Smooth muscle cell (in vitro differentiated cells): ENCODE measurements at regions not wholly inside any gene's neighbourhood (a gene's known extent, or its start where the extent isn't known, plus 50 kb on each side); places are given as distances from the start of the nearest gene placed in this dataset.

ENCODE experiments used
- DNase-seq: peaks from one replicate; lab custom pipeline; 2025; ENCODE audit not compliant: unreplicated experiment; lab: John Stamatoyannopoulos, UW
- H2AFZ ChIP-seq: fragments of 200-600 bp; sonication (generic); 2 replicates; pipeline ENCODE4 v1.6.0; 2016; ENCODE audit warnings: antibody characterized with exemption, low read depth, mild to moderate bottlenecking
- H3F3A ChIP-seq: fragments of 200-600 bp; sonication (generic); 2 replicates; pipeline ENCODE4 v1.6.0; 2017; ENCODE audit warnings: antibody characterized with exemption, low read depth
- H3K27ac ChIP-seq: fragments of 200-600 bp; sonication (generic); 2 replicates; pipeline ENCODE4 v1.5.1; 2016; ENCODE audit warnings: low read depth, mild to moderate bottlenecking
- H3K27me3 ChIP-seq: fragments of 200-600 bp; sonication (generic); 2 replicates; pipeline ENCODE4 v1.6.1; 2016; ENCODE audit warnings: low read depth, mild to moderate bottlenecking
- H3K36me3 ChIP-seq: fragments of 200-600 bp; sonication (generic); 2 replicates; pipeline ENCODE4 v1.5.1; 2016; ENCODE audit warnings: low read depth
- H3K4me1 ChIP-seq: fragments of 200-600 bp; sonication (generic); 2 replicates; pipeline ENCODE4 v1.5.1; 2016; ENCODE audit warnings: low read depth
- H3K4me2 ChIP-seq: fragments of 200-600 bp; sonication (generic); 2 replicates; pipeline ENCODE4 v1.6.0; 2016; ENCODE audit warnings: mild to moderate bottlenecking
- H3K4me3 ChIP-seq: fragments of 200-600 bp; sonication (generic); 2 replicates; pipeline ENCODE4 v1.5.1; 2016; ENCODE audit warnings: mild to moderate bottlenecking
- H3K79me2 ChIP-seq: fragments of 200-600 bp; sonication (generic); 2 replicates; pipeline ENCODE4 v1.6.0; 2016; ENCODE audit warnings: low read depth, mild to moderate bottlenecking
- H3K9ac ChIP-seq: fragments of 200-600 bp; sonication (generic); 2 replicates; pipeline ENCODE4 v1.6.0; 2016; ENCODE audit warnings: low read depth
- H3K9me3 ChIP-seq: fragments of 200-600 bp; sonication (generic); replicated peaks from 2 replicates; pipeline ENCODE4 v1.5.1; 2016; ENCODE audit warnings: low read depth
- H4K20me1 ChIP-seq: fragments of 200-600 bp; sonication (generic); 2 replicates; pipeline ENCODE4 v1.6.0; 2016; ENCODE audit warnings: low read depth
- CTCF ChIP-seq: fragments of 200-600 bp; sonication (generic); IDR thresholded peaks from 2 replicates; pipeline ENCODE4 v1.5.1; 2017; ENCODE audit warnings: borderline replicate concordance, mild to moderate bottlenecking, antibody characterized with exemption; ENCODE audit not compliant: insufficient read depth, poor library complexity, severe bottlenecking
- WGBS: methylation state at CpG from one replicate; pipeline ENCODE4 v1.1.7; 2016; ENCODE audit warnings: low lambda C conversion rate; 5-methylcytosine and 5-hydroxymethylcytosine counted together

DNA sequence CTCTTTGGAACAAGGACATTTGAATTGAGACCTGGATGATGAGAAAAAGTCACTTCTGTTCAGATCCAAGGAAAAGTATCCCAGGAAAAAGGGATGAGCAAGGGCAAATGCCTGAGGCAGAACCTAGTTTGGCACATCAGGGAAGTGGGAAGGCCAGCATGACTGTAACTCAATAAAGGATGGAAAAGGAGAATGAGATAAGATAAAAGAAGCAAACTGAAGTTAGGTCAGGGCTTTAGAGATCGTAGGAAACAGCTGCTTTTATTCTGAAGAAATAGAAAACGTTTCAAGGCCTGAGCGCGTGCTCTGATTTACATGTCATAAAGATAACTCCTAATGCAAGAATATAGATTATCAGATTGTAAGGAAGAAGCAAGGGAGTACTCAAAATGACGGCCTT, 450.0 kb downstream of the FRK start:
- Histone ChIP-seq H3K27me3 (no peaks in the 10 kb centered on the region), H3K36me3 (no peaks in the 10 kb centered on the region), H4K20me1 (no peaks in the 10 kb centered on the region), H3K9ac (no peak overlapping the region), H3K27ac (no peak overlapping the region), H3K4me2 (peak overlapping the region; percentile 19), H3K79me2 (no peaks in the 10 kb centered on the region), H3K9me3 (no peaks in the 10 kb centered on the region), H3F3A (peaks cover 4% of the 10 kb centered on the region), H3K4me1 (no peaks in the 10 kb centered on the region), H3K4me3 (no peak overlapping the region), H2AFZ (peak overlapping the region; percentile 55)
- no peak for TF ChIP-seq CTCF
- WGBS: 42% methylated on average over 5 of the region's 5 CpGs
- no peak for DNase-seq

GRCh38 chr6:115609111-115609510, 451.6 kb downstream of the FRK start:
- Histone ChIP-seq H3K4me1 (no peaks in the 10 kb centered on the region), H3K27me3 (no peaks in the 10 kb centered on the region), H2AFZ (no peak overlapping the region), H3K9ac (no peak overlapping the region), H3K4me3 (no peak overlapping the region), H3F3A (peaks cover 4% of the 10 kb centered on the region), H3K27ac (no peak overlapping the region), H3K4me2 (no peak overlapping the region), H3K79me2 (no peaks in the 10 kb centered on the region), H4K20me1 (no peaks in the 10 kb centered on the region), H3K9me3 (no peaks in the 10 kb centered on the region), H3K36me3 (no peaks in the 10 kb centered on the region)
- TF ChIP-seq CTCF: no peak
- DNase-seq: no peak
- WGBS: 96% methylated on average over 4 of the region's 4 CpGs

GRCh38 chr6:115602466-115602865, 458.2 kb downstream of the FRK start:
- no peak overlapping the region for H3K27ac ChIP-seq
- no peaks in the 10 kb centered on the region for H3K79me2 ChIP-seq
- H3K9me3 ChIP-seq: no peaks in the 10 kb centered on the region
- no peak overlapping the region for H3K4me2 ChIP-seq
- no peaks in the 10 kb centered on the region for H3K4me1 ChIP-seq
- H3K36me3 ChIP-seq: no peaks in the 10 kb centered on the region
- H2AFZ ChIP-seq: no peak overlapping the region
- no peaks in the 10 kb centered on the region for H3F3A ChIP-seq
- no peak overlapping the region for H3K4me3 ChIP-seq
- H4K20me1 ChIP-seq: no peaks in the 10 kb centered on the region
- no peaks in the 10 kb centered on the region for H3K27me3 ChIP-seq
- no peak overlapping the region for H3K9ac ChIP-seq
- WGBS: 92% methylated on average over 3 of the region's 3 CpGs
- DNase-seq: no peak
- TF ChIP-seq CTCF: no peak

DNA sequence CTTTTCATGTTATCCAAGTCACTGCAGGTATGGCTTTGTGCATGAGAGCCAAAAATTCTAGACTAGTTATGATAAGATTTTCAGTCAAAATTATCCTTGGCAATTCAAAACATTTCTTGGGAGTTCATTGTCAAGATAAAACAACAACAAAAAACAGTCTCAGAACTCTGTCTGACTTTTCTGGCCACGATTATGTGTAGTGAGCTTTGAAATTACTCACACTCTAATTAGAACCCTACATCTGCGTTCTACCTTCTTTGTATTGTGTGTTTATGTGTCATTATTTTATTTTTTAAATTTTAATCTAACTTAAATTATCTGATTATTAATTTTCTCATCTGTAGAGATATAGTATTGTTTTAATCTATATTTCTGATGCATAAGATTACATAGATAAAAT, 459.2 kb downstream of the FRK start:
- Histone ChIP-seq H3K4me2 (no peak overlapping the region), H3K36me3 (no peaks in the 10 kb centered on the region), H4K20me1 (no peaks in the 10 kb centered on the region), H3K79me2 (no peaks in the 10 kb centered on the region), H3F3A (no peaks in the 10 kb centered on the region), H3K9ac (no peak overlapping the region), H3K4me1 (no peaks in the 10 kb centered on the region), H3K4me3 (no peak overlapping the region), H3K27ac (no peak overlapping the region), H3K27me3 (no peaks in the 10 kb centered on the region), H2AFZ (no peak overlapping the region), H3K9me3 (no peaks in the 10 kb centered on the region)
- TF ChIP-seq CTCF: no peak
- DNase-seq: no peak
- WGBS: 89% methylated on average over 2 of the region's 2 CpGs
